ENCODE measurements at regions not wholly inside any gene's neighbourhood (a gene's known extent, or its start where the extent isn't known, plus 50 kb on each side); places are given as distances from the start of the nearest gene placed in this dataset.

GRCh38 chr15:93658026-93658816 lies 569.2 kb upstream of the RGMA start:
- Histone ChIP-seq H3K4me3 (no peak overlapping the region), H3K27ac (no peak overlapping the region), H3K27me3 (no peaks in the 10 kb centered on the region), H3K9me3 (no peaks in the 10 kb centered on the region), H3K4me1 (no peaks in the 10 kb centered on the region), H3K36me3 (no peaks in the 10 kb centered on the region)
- TF ChIP-seq POLR2AphosphoS5 (IDR thresholded peaks at IDR 0.05) (no peak), CTCF (IDR thresholded peaks at IDR 0.05) (no peak), POLR2A (IDR thresholded peaks at IDR 0.05) (no peak)
- intact Hi-C loops (cut with DNase I; ENCODE audit: low total_unique reads), result no loop called here
- DNase-seq (ENCODE audit: low spot score in 2 of 2), result no peak

- no peaks in the 10 kb centered on the region for H3K9me3 ChIP-seq
- intact Hi-C loops (cut with DNase I; ENCODE audit: low total_unique reads), result no loop called here
- TF ChIP-seq POLR2A (IDR thresholded peaks at IDR 0.05), result no peak
- H3K27me3 ChIP-seq, result no peaks in the 10 kb centered on the region
- no peak overlapping the region for H3K4me3 ChIP-seq
- no peaks in the 10 kb centered on the region for H3K4me1 ChIP-seq
- no peak overlapping the region for H3K27ac ChIP-seq
- no peak for DNase-seq (ENCODE audit: low spot score in 2 of 2)
- H3K36me3 ChIP-seq, result no peaks in the 10 kb centered on the region
Observed at GRCh38 chr15:93656041-93656440, 567.0 kb upstream of the RGMA start.

- H3K27ac ChIP-seq, result no peak overlapping the region
- H3K36me3 ChIP-seq, result no peaks in the 10 kb centered on the region
- H3K4me3 ChIP-seq, result no peak overlapping the region
- no peaks in the 10 kb centered on the region for H3K4me1 ChIP-seq
- H3K9me3 ChIP-seq, result no peaks in the 10 kb centered on the region
- DNase-seq (ENCODE audit: low spot score in 2 of 2), result no peak
- intact Hi-C loops (cut with DNase I; ENCODE audit: low total_unique reads), result no loop called here
- no peaks in the 10 kb centered on the region for H3K27me3 ChIP-seq
- no peak for TF ChIP-seq POLR2A (IDR thresholded peaks at IDR 0.05)
- TF ChIP-seq CTCF (IDR thresholded peaks at IDR 0.05), result no peak
- no peak for TF ChIP-seq POLR2AphosphoS5 (IDR thresholded peaks at IDR 0.05)
Observed at GRCh38 chr15:93649691-93650235, 560.8 kb upstream of the RGMA start.

GRCh38 chr15:93646193-93646592 lies 557.2 kb upstream of the RGMA start:
- no peak for DNase-seq (ENCODE audit: low spot score in 2 of 2)
- H3K9me3 ChIP-seq, result no peaks in the 10 kb centered on the region
- intact Hi-C loops (cut with DNase I; ENCODE audit: low total_unique reads), result no loop called here
- H3K36me3 ChIP-seq, result no peaks in the 10 kb centered on the region
- H3K27ac ChIP-seq, result no peak overlapping the region
- H3K4me1 ChIP-seq, result no peaks in the 10 kb centered on the region
- TF ChIP-seq POLR2AphosphoS5 (IDR thresholded peaks at IDR 0.05) (no peak), CTCF (IDR thresholded peaks at IDR 0.05) (no peak), POLR2A (IDR thresholded peaks at IDR 0.05) (no peak)
- H3K4me3 ChIP-seq, result no peak overlapping the region
- H3K27me3 ChIP-seq, result no peaks in the 10 kb centered on the region

- DNase-seq (ENCODE audit: low spot score in 2 of 2), result no peak
- H3K9me3 ChIP-seq, result no peaks in the 10 kb centered on the region
- TF ChIP-seq POLR2A (IDR thresholded peaks at IDR 0.05) (no peak), POLR2AphosphoS5 (IDR thresholded peaks at IDR 0.05) (no peak), CTCF (IDR thresholded peaks at IDR 0.05) (no peak)
- no peaks in the 10 kb centered on the region for H3K27me3 ChIP-seq
- H3K4me3 ChIP-seq, result no peak overlapping the region
- intact Hi-C loops (cut with DNase I; ENCODE audit: low total_unique reads), result no loop called here
- peak overlapping the region in 1 of 2 donors; percentile 55 for H3K27ac ChIP-seq
- no peaks in the 10 kb centered on the region for H3K36me3 ChIP-seq
- H3K4me1 ChIP-seq, result no peaks in the 10 kb centered on the region
Observed at GRCh38 chr15:93645594-93645993, 556.6 kb upstream of the RGMA start.
